GM12865 (cell line): ENCODE measurements at regions not wholly inside any gene's neighbourhood (a gene's known extent, or its start where the extent isn't known, plus 50 kb on each side); places are given as distances from the start of the nearest gene placed in this dataset.

ENCODE experiments used
- DNase-seq: peaks from one replicate; pipeline ENCODE4 v3.0.0; 2010; ENCODE audit warnings: low read depth
- H3K4me3 ChIP-seq: 2 replicates; pipeline ENCODE4 v1.5.1; 2011; ENCODE audit warnings: mild to moderate bottlenecking, low read depth, low read length, control low read depth
- TF ChIP-seq, protein P1 (sequence below): IDR thresholded peaks from 2 replicates; pipeline ENCODE4 v1.5.1; 2011; ENCODE audit warnings: low read length, control low read depth, low read depth, inconsistent platforms; ENCODE audit not compliant: insufficient read depth; ENCODE audit errors: missing control alignments

DNA sequence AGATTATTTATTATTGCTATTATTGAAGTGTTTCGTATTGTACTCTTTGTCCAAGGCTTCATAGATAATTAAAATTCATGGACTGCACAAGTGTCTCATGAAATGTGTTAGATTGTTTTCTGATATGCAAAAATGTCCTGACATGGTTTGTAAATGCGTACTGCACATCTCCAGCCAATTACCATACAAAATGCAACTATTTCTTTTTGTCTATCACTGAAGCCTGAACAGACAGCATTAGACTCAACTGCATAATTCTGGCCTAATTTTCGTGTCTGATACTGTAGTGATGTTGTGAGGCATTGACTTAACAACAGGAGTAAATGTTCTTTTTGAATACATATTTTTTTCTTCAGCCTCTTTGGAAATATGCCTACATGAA, 498.2 kb upstream of the CD180 start:
- TF ChIP-seq, protein P1, sequence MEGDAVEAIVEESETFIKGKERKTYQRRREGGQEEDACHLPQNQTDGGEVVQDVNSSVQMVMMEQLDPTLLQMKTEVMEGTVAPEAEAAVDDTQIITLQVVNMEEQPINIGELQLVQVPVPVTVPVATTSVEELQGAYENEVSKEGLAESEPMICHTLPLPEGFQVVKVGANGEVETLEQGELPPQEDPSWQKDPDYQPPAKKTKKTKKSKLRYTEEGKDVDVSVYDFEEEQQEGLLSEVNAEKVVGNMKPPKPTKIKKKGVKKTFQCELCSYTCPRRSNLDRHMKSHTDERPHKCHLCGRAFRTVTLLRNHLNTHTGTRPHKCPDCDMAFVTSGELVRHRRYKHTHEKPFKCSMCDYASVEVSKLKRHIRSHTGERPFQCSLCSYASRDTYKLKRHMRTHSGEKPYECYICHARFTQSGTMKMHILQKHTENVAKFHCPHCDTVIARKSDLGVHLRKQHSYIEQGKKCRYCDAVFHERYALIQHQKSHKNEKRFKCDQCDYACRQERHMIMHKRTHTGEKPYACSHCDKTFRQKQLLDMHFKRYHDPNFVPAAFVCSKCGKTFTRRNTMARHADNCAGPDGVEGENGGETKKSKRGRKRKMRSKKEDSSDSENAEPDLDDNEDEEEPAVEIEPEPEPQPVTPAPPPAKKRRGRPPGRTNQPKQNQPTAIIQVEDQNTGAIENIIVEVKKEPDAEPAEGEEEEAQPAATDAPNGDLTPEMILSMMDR: no peak
- DNase-seq: no peak
- no peak overlapping the region for H3K4me3 ChIP-seq

DNA sequence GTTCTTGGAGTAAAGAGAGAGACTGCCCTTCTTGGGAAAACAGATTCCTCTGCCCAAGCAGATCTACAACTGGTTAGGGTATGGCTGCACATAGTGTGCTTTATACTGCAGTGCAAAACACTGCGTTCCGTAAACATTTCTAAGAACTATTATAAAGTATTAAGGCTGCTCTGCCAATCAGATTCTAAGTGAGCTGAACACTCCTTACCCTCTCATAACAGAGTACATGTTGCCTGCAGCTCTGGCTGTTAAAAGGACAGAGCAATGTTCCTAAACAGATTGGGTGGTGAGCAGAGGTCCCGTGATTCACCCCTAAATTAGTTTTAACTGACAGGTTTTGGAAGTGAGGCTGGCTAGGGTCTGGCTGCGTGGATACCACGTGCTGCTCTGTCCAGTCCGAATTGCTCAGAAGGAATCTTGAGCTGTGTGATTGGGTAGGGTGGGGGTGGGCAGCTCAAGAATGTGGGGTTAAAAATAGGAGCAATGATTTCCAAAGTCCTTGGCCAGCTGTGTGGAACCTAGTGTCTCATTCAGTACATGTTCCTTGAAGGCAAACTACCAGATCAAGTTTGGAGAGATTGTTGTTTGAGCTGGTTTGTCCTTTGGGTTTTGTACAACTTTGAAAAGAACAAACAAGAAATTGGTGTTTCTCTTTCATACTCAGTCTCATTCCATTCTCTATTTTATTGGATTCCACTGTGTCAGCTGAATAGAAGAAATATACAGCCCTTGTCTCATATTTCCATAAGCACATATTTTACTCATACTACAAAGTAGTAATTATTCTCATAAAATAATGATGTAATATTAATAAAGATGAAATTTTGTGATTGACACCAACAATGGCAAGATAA, 497.6 kb upstream of the CD180 start:
- H3K4me3 ChIP-seq: no peak overlapping the region
- TF ChIP-seq, protein P1: no peak
- no peak for DNase-seq

DNA sequence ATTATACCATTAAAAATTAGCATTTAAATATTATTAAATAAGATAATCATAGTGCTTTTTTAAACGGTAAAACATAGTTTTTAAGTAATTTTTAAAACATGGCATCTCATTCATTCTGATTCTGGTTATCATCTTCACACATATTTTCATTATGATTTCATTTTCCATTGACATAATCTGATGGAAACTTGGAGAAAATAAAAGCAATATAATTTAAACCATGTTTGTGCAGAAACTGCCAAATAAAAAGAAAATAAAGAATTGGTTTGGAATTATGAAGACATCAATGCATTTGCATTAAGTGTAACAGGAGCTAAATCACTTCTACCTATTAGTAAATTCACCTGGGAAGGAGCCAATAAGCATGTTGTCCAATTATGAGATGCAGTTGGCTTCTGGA, 490.1 kb upstream of the CD180 start:
- H3K4me3 ChIP-seq: no peak overlapping the region
- TF ChIP-seq, protein P1: no peak
- DNase-seq: no peak

DNA sequence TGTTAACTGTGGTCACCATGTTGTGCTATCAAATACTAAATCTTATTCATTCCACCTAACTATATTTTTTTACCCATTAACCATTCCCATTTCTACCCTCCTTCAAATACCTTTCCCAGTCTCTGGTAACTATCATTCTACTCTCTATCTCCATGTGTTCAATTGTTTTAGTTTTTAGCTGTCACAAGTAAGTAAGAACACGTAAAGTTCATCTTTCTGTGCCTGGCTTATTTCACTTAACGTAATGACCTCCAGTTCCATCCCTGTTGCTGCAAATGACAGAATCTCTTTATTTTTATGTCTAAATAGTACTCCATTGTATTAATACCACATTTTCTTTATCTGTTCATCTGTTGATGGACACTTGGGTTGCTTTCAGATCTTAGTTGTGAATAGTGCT, 485.1 kb upstream of the CD180 start:
- no peak overlapping the region for H3K4me3 ChIP-seq
- TF ChIP-seq, protein P1: no peak
- no peak for DNase-seq

DNA sequence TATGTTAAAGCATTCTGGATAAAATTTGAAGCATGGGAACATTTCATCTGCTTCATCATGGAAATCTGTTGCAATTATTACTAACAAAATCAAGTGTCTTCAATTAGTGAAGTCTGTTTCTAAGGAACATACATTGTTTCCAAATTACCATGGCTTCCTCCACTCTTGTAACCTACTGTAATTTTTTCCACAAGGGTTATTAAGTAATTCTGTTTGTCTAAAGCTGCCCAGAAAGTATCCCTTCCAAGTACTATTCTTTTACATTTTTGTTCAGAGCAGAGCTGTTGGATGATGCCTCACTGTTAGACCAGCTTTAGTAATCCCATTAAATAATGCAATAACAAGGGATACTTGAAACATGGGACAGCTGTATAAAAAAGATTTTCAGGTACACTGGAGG, 483.5 kb upstream of the CD180 start:
- DNase-seq: no peak
- TF ChIP-seq, protein P1: no peak
- no peak overlapping the region for H3K4me3 ChIP-seq

DNA sequence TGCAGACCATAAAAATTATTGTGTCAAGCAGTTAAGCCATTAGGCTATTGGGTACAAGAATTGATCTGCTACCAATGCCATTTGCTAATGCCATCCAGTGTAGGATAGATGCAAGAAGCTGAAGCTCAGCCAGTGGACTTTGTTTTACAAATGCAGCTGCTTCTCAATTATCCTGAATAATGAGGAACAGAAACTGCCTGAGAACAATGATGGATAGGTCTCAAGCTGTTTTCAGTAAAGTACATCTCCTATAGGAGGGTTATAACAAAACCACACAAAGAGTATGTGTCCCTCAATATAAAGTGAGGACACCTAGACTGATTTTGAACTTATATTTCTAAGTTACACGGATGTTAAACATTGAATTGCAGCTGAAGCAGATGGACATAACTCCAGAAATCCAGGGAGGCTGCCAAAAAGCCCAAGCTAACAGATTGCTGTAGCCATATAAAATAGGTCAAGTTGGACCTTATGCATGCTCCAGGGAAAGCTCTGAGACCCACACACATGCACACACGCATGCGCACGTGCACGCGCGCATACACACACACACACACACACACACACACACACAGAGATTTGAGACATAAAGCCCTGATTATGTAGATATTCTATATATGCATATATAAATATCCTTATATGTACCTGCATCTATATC, 482.7 kb upstream of the CD180 start:
- DNase-seq: no peak
- no peak overlapping the region for H3K4me3 ChIP-seq
- TF ChIP-seq, protein P1: no peak
